ENCODE measurements at regions not wholly inside any gene's neighbourhood (a gene's known extent, or its start where the extent isn't known, plus 50 kb on each side); places are given as distances from the start of the nearest gene placed in this dataset.

- TF ChIP-seq POLR2A (IDR thresholded peaks at IDR 0.05) (no peak), CTCF (IDR thresholded peaks at IDR 0.05) (no peak)
Measured at GRCh38 chrX:9141496-9141895, 107.6 kb upstream of the FAM9B start.
